Neuronal stem cell (in vitro differentiated cells): ENCODE measurements at regions not wholly inside any gene's neighbourhood (a gene's known extent, or its start where the extent isn't known, plus 50 kb on each side); places are given as distances from the start of the nearest gene placed in this dataset.

ENCODE experiments used
- DNase-seq: peaks from one replicate; pipeline ENCODE4 v3.0.0-alpha.2; 2013; ENCODE audit warnings: low spot score
- H2AFZ ChIP-seq: one replicate; pipeline ENCODE4 v1.6.1; 2013; ENCODE audit warnings: mild to moderate bottlenecking, low read length, inconsistent platforms
- H2AK5ac ChIP-seq: 2 replicates; pipeline ENCODE4 v1.6.1; 2013; ENCODE audit warnings: low read depth, mild to moderate bottlenecking, inconsistent platforms, low read length, moderate library complexity, mixed read lengths
- H2BK120ac ChIP-seq: 2 replicates; pipeline ENCODE4 v1.6.1; 2013; ENCODE audit warnings: low read depth, mild to moderate bottlenecking, inconsistent platforms, low read length, moderate library complexity, mixed read lengths
- H2BK12ac ChIP-seq: one replicate; pipeline ENCODE4 v1.6.1; 2013; ENCODE audit warnings: low read length, inconsistent platforms
- H2BK15ac ChIP-seq: 2 replicates; pipeline ENCODE4 v1.6.1; 2013; ENCODE audit warnings: mild to moderate bottlenecking, low read length, inconsistent platforms, mixed read lengths
- H2BK5ac ChIP-seq: one replicate; pipeline ENCODE4 v1.6.1; 2013; ENCODE audit warnings: inconsistent platforms, mild to moderate bottlenecking, low read length, moderate library complexity
- H3K14ac ChIP-seq: one replicate; pipeline ENCODE4 v1.6.1; 2013; ENCODE audit warnings: low read length, inconsistent platforms
- H3K18ac ChIP-seq: 2 replicates; pipeline ENCODE4 v1.6.1; 2013; ENCODE audit warnings: low read length, inconsistent platforms
- H3K23ac ChIP-seq: 2 replicates; pipeline ENCODE4 v1.6.1; 2013; ENCODE audit warnings: low read depth, mild to moderate bottlenecking, mixed read lengths, low read length, inconsistent platforms; ENCODE audit not compliant: poor library complexity
- H3K27ac ChIP-seq: replicated peaks from 3 replicates; pipeline ENCODE4 v1.5.1; 2013; ENCODE audit warnings: low read length, inconsistent platforms
- H3K27me3 ChIP-seq, 3 experiments: 2 replicates each; pipeline ENCODE4 v1.6.1; 2013; ENCODE audit warnings: low read length in 3 of 3, mild to moderate bottlenecking in 2 of 3, inconsistent platforms in 1 of 3, low read depth in 1 of 3, mixed read lengths in 1 of 3, moderate library complexity in 1 of 3; ENCODE audit not compliant: control insufficient read depth in 3 of 3, insufficient read depth in 3 of 3
- H3K36me3 ChIP-seq, 2 donors: replicated peaks in 1 of 2; 2 replicates each; pipeline ENCODE4 v1.6.1; 2013; ENCODE audit warnings: low read length in 2 of 2; ENCODE audit not compliant: control insufficient read depth in 2 of 2, insufficient read depth in 2 of 2
- H3K4ac ChIP-seq: 2 replicates; pipeline ENCODE4 v1.6.1; 2013; ENCODE audit warnings: inconsistent platforms, mild to moderate bottlenecking, low read length, moderate library complexity
- H3K4me1 ChIP-seq, 2 donors: 1 replicate in 1 of 2; 2 replicates in 1 of 2; pipeline ENCODE4 v1.6.1; 2013; ENCODE audit warnings: low read length in 2 of 2, low read depth in 1 of 2; ENCODE audit not compliant: control insufficient read depth in 2 of 2, insufficient read depth in 1 of 2
- H3K4me2 ChIP-seq: one replicate; pipeline ENCODE4 v1.6.1; 2013; ENCODE audit warnings: mild to moderate bottlenecking, low read length, inconsistent platforms; ENCODE audit not compliant: insufficient read depth, poor library complexity, severe bottlenecking
- H3K4me3 ChIP-seq, 2 donors: 2 replicates each; pipeline ENCODE4 v1.5.1; 2013; ENCODE audit warnings: low read length in 2 of 2, mild to moderate bottlenecking in 2 of 2, inconsistent platforms in 1 of 2, moderate library complexity in 1 of 2
- H3K79me1 ChIP-seq: one replicate; pipeline ENCODE4 v1.6.1; 2013; ENCODE audit warnings: low read depth, mild to moderate bottlenecking, inconsistent platforms, low read length, moderate library complexity
- H3K9ac ChIP-seq: one replicate; pipeline ENCODE4 v1.6.1; 2013; ENCODE audit warnings: mild to moderate bottlenecking, low read depth, low read length, inconsistent platforms; ENCODE audit not compliant: poor library complexity
- H3K9me3 ChIP-seq, 2 donors: replicated peaks in 1 of 2; 2 replicates each; pipeline versions ENCODE3 to v1.6.1; 2013; ENCODE audit warnings: low read length in 2 of 2, mild to moderate bottlenecking in 2 of 2, inconsistent platforms in 1 of 2, low read depth in 1 of 2, mixed read lengths in 1 of 2, moderate library complexity in 1 of 2; ENCODE audit not compliant: control insufficient read depth in 2 of 2, insufficient read depth in 1 of 2
- H4K8ac ChIP-seq: one replicate; pipeline ENCODE4 v1.6.1; 2013; ENCODE audit warnings: low read depth, mild to moderate bottlenecking, inconsistent platforms, low read length, moderate library complexity
- H4K91ac ChIP-seq: one replicate; pipeline ENCODE4 v1.6.1; 2013; ENCODE audit warnings: low read length, low read depth, mild to moderate bottlenecking, inconsistent platforms; ENCODE audit not compliant: poor library complexity
- whole genome bisulfite sequencing, 2 donors: extraction: QIAGEN DNeasy Blood & Tissue Kit; methylation state at CpG; one replicate each; pipeline ENCODE4 v1.1.7; 2013; ENCODE audit warnings: missing lambda C conversion rate in 2 of 2, mixed read lengths in 1 of 2; ENCODE audit not compliant: insufficient read length in 2 of 2, insufficient replicate concordance in 1 of 2; ENCODE audit errors: extremely low coverage in 2 of 2; 5-methylcytosine and 5-hydroxymethylcytosine counted together

- Histone ChIP-seq H2BK5ac (no peak overlapping the region), H3K23ac (no peak overlapping the region), H2AFZ (no peak overlapping the region), H3K4ac (no peak overlapping the region), H4K8ac (no peak overlapping the region), H2BK120ac (no peak overlapping the region), H2BK12ac (no peak overlapping the region), H3K36me3 (no peaks in the 10 kb centered on the region), H3K4me1 (peaks cover 0 to 7% of the 10 kb centered on the region in 2 donors), H3K18ac (no peak overlapping the region), H3K27me3 (no peaks in the 10 kb centered on the region), H3K79me1 (no peaks in the 10 kb centered on the region), H3K4me2 (no peak overlapping the region), H3K9me3 (peaks cover 0 to 8% of the 10 kb centered on the region in 2 donors), H3K27ac (no peak overlapping the region), H3K14ac (no peak overlapping the region), H3K9ac (no peak overlapping the region), H2BK15ac (no peak overlapping the region), H2AK5ac (no peak overlapping the region), H3K4me3 (no peak overlapping the region), H4K91ac (no peak overlapping the region)
- no CpG with 5 or more reads among the region's 2 CpGs for WGBS, 2 donors
- no peak for DNase-seq
Measured at GRCh38 chr12:92065639-92066038, 80.0 kb downstream of the BTG1 start.

- Histone ChIP-seq H3K9ac (no peak overlapping the region), H3K14ac (no peak overlapping the region), H3K23ac (no peak overlapping the region), H3K4me1 (peaks cover 0 to 7% of the 10 kb centered on the region in 2 donors), H3K36me3 (no peaks in the 10 kb centered on the region), H2BK5ac (no peak overlapping the region), H3K4me2 (no peak overlapping the region), H3K9me3 (peaks cover 0 to 8% of the 10 kb centered on the region in 2 donors), H3K27me3 (no peaks in the 10 kb centered on the region), H3K27ac (no peak overlapping the region), H3K79me1 (no peaks in the 10 kb centered on the region), H4K8ac (no peak overlapping the region), H2BK12ac (no peak overlapping the region), H2BK15ac (no peak overlapping the region), H3K4me3 (no peak overlapping the region), H3K4ac (no peak overlapping the region), H2BK120ac (no peak overlapping the region), H4K91ac (no peak overlapping the region), H2AFZ (peak overlapping the region; percentile 44), H2AK5ac (no peak overlapping the region), H3K18ac (no peak overlapping the region)
- no CpG with 5 or more reads among the region's 8 CpGs for WGBS, 2 donors
- no peak for DNase-seq
Measured at GRCh38 chr12:92065018-92065499, 80.6 kb downstream of the BTG1 start.

DNA sequence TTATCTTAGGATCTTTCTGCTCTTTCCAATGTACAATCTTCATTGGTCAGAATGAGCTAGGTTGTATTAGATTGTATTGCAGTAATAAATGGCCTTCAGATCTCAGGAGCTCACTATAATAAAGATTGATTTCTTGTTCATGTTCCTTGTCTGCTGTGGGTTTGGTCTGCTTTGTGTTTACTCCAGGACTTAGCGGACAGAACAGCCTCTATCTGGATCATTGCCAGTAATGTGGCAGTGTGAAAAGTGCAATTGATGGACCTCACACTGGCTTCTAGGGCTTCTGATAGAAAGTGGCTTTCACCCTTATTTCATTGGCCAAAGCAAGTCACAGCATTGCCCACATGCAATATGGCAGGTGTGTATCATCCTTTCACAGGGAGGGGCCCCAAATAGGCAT, 81.2 kb downstream of the BTG1 start:
- no peak overlapping the region for H3K9ac ChIP-seq
- H3K27me3 ChIP-seq: no peaks in the 10 kb centered on the region
- no peak for DNase-seq
- no peak overlapping the region for H3K23ac ChIP-seq
- no peak overlapping the region for H2BK12ac ChIP-seq
- H3K27ac ChIP-seq: no peak overlapping the region
- no peak overlapping the region for H3K4ac ChIP-seq
- no peak overlapping the region for H2AFZ ChIP-seq
- H3K36me3 ChIP-seq: no peaks in the 10 kb centered on the region
- no peak overlapping the region for H2BK15ac ChIP-seq
- H3K18ac ChIP-seq: no peak overlapping the region
- H3K4me3 ChIP-seq: no peak overlapping the region
- H2AK5ac ChIP-seq: no peak overlapping the region
- H3K4me2 ChIP-seq: no peak overlapping the region
- no CpG with 5 or more reads among the region's 1 CpG for WGBS, 2 donors
- no peak overlapping the region for H4K8ac ChIP-seq
- H3K9me3 ChIP-seq: peaks cover 0 to 8% of the 10 kb centered on the region in 2 donors
- no peaks in the 10 kb centered on the region for H3K79me1 ChIP-seq
- H3K4me1 ChIP-seq: peaks cover 0 to 7% of the 10 kb centered on the region in 2 donors
- no peak overlapping the region for H3K14ac ChIP-seq
- H2BK5ac ChIP-seq: no peak overlapping the region
- H4K91ac ChIP-seq: no peak overlapping the region
- no peak overlapping the region for H2BK120ac ChIP-seq

DNA sequence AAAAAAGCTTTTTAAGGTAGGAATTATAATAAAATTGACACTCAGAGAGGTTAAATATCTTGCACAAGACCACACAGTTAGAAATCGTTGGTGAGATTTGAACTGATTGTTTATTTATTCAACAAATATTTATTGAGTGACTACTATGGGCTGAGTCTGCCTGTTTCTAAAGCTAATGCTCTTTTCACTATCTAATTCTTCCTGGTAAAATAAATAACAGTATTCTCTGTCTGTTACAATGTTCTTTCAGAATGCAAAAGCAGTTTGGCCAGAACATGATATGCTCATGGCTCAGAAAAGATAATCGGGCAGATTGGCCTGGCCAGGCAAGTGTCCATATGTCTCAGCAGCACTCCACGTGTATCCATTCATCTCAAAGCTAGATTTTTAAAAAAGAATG, 82.0 kb downstream of the BTG1 start:
- Histone ChIP-seq H3K4me2 (no peak overlapping the region), H3K9me3 (peaks cover 0 to 4% of the 10 kb centered on the region in 2 donors), H2BK15ac (no peak overlapping the region), H3K23ac (no peak overlapping the region), H2BK5ac (no peak overlapping the region), H3K36me3 (no peaks in the 10 kb centered on the region), H3K9ac (no peak overlapping the region), H2BK120ac (no peak overlapping the region), H3K18ac (no peak overlapping the region), H3K27ac (no peak overlapping the region), H4K8ac (no peak overlapping the region), H2BK12ac (no peak overlapping the region), H4K91ac (no peak overlapping the region), H2AK5ac (no peak overlapping the region), H3K4ac (no peak overlapping the region), H3K4me3 (no peak overlapping the region), H2AFZ (no peak overlapping the region), H3K79me1 (no peaks in the 10 kb centered on the region), H3K14ac (no peak overlapping the region), H3K27me3 (no peaks in the 10 kb centered on the region), H3K4me1 (peaks cover 0 to 7% of the 10 kb centered on the region in 2 donors)
- DNase-seq: no peak
- WGBS, 2 donors: no CpG with 5 or more reads among the region's 3 CpGs
